GM12878 (cell line): ENCODE measurements at regions not wholly inside any gene's neighbourhood (a gene's known extent, or its start where the extent isn't known, plus 50 kb on each side); places are given as distances from the start of the nearest gene placed in this dataset.

Experiments used
- ATF2 ChIP-seq: IDR thresholded peaks from 2 replicates; pipeline ENCODE4 v1.6.1; 2012; ENCODE audit warnings: low read length, inconsistent platforms
- BACH1 ChIP-seq: fragments of 450-650 bp; IDR thresholded peaks from 2 replicates; pipeline ENCODE4 v1.6.1; 2017; ENCODE audit warnings: mild to moderate bottlenecking, borderline replicate concordance
- BRCA1 ChIP-seq: IDR thresholded peaks from 2 replicates; pipeline ENCODE4 v1.6.1; 2011; ENCODE audit warnings: low read depth, low read length, improper control_type of control experiment
- CTCF ChIP-seq, 3 experiments: IDR thresholded peaks in 2 of 3; conservative IDR thresholded peaks in 1 of 3; 2 replicates each; pipeline ENCODE4 v1.5.1; 2011; ENCODE audit warnings: low read depth in 3 of 3, low read length in 3 of 3, mild to moderate bottlenecking in 3 of 3, control low read depth in 2 of 3, moderate library complexity in 2 of 3, inconsistent platforms in 1 of 3, mixed read lengths in 1 of 3; ENCODE audit not compliant: control insufficient read depth in 2 of 3, insufficient read depth in 1 of 3; ENCODE audit errors: extremely low read depth in 1 of 3
- EZH2 ChIP-seq: IDR thresholded peaks from 2 replicates; pipeline ENCODE4 v1.6.1; 2012; ENCODE audit warnings: low read depth, mild to moderate bottlenecking, control low read depth, inconsistent platforms, low read length, borderline replicate concordance; ENCODE audit not compliant: control insufficient read depth
- LARP7 ChIP-seq: fragments of 450-650 bp; IDR thresholded peaks from 2 replicates; pipeline ENCODE4 v1.6.1; 2017; ENCODE audit warnings: mild to moderate bottlenecking
- MEF2B ChIP-seq: fragments of 450-650 bp; IDR thresholded peaks from 2 replicates; pipeline ENCODE4 v1.6.1; 2018; ENCODE audit warnings: mild to moderate bottlenecking, moderate library complexity; ENCODE audit not compliant: partially characterized antibody, poor library complexity, severe bottlenecking
- NBN ChIP-seq: fragments of 450-650 bp; IDR thresholded peaks from 2 replicates; pipeline ENCODE4 v1.6.1; 2016
- NR2C2 ChIP-seq: IDR thresholded peaks from 2 replicates; pipeline ENCODE4 v1.6.1; 2011; ENCODE audit warnings: borderline replicate concordance, low read depth; ENCODE audit not compliant: control insufficient read depth, insufficient read length
- POLR2A ChIP-seq: IDR thresholded peaks from 2 replicates; pipeline ENCODE4 v1.6.1; 2011; ENCODE audit warnings: low read depth, mild to moderate bottlenecking, low read length
- POLR2AphosphoS5 ChIP-seq: IDR thresholded peaks from 2 replicates; pipeline ENCODE4 v1.6.1; 2011; ENCODE audit warnings: mild to moderate bottlenecking, low read length, inconsistent platforms
- TAF1 ChIP-seq: IDR thresholded peaks from 2 replicates; pipeline ENCODE4 v1.6.1; 2011; ENCODE audit warnings: mild to moderate bottlenecking, low read depth, low read length, borderline replicate concordance

- TF ChIP-seq POLR2AphosphoS5 (no peak), TAF1 (no peak), MEF2B (no peak), POLR2A (no peak), BRCA1 (no peak), CTCF (IDR thresholded peaks at IDR 0.05 in 2 of 3, conservative IDR thresholded peaks at IDR 0.05 in 1 of 3; ENCODE audit: control insufficient read depth in 2 of 3, extremely low read depth in 1 of 3, insufficient read depth in 1 of 3, low read depth in 3 of 3, low read length in 3 of 3) (no peak), LARP7 (no peak), EZH2 (no peak), BACH1 (no peak), NBN (no peak), ATF2 (no peak), NR2C2 (no peak)
Observed at GRCh38 chr22:48228468-48228867, 1466.0 kb downstream of the TBC1D22A start.
